T-helper 17 cell (primary cell): ENCODE measurements at regions not wholly inside any gene's neighbourhood (a gene's known extent, or its start where the extent isn't known, plus 50 kb on each side); places are given as distances from the start of the nearest gene placed in this dataset.
A peak's percentile ranks its signal among the peaks of the same experiment; 100 is the strongest.
"Not testable (repeated sequence)": the region's sequence is repeated elsewhere in the genome, so short reads cannot be mapped to it uniquely, and the experiment has no call there.

ENCODE experiments used
- ATAC-seq: fragments of 150-1000 bp; cut with Tn5 transposase; 2 replicates; pipeline ENCODE4 v1.10.0; 2021; ENCODE audit warnings: mild to moderate bottlenecking, moderate library complexity
- DNase-seq, 3 donors: peaks; one replicate each; pipeline versions ENCODE4 v3.0.0 to v3.0.0-alpha.2; 2020 to 2021
- H3K9me3 ChIP-seq: one replicate; pipeline ENCODE4 v1.7.0; 2013; ENCODE audit warnings: low read length, mild to moderate bottlenecking; ENCODE audit not compliant: control insufficient read depth, poor library complexity, severe bottlenecking
- H3K27ac Mint-ChIP-seq: one replicate; pipeline ENCODE4 v1.8.0; 2022; ENCODE audit warnings: mild to moderate bottlenecking, moderate library complexity, mixed read lengths
- H3K27me3 Mint-ChIP-seq: one replicate; pipeline ENCODE4 v1.8.0; 2022; ENCODE audit warnings: mixed read lengths
- H3K36me3 Mint-ChIP-seq: one replicate; pipeline ENCODE4 v1.8.0; 2022; ENCODE audit warnings: low read depth, mixed read lengths
- H3K4me1 Mint-ChIP-seq: one replicate; pipeline ENCODE4 v1.8.0; 2022; ENCODE audit warnings: mild to moderate bottlenecking, mixed read lengths
- H3K4me3 Mint-ChIP-seq: one replicate; pipeline ENCODE4 v1.8.0; 2022; ENCODE audit warnings: mild to moderate bottlenecking, moderate library complexity, mixed read lengths

DNA sequence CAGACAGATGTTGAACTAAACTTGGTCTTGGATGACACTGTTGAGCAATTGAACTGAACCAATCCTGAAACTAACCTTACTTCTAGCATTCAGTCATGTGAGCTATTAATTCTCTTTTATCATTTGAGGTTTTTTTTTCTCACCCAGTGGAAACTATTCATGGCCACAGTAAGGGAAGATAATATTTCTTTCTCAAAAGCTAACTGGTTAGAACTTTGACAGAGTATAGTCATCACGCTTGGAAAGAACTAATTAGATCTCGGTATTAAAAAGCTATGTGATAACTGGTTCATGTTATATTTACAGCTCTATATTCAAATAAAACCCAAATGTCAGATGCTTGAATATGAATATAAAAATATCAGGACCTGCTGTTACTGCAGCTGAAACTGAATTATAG, 89.5 kb downstream of the OTUD1 start:
- no peaks in the 10 kb centered on the region for H3K36me3 Mint-ChIP-seq
- DNase-seq (no peak), ATAC-seq (no peak)
- peaks cover 42% of the 10 kb centered on the region for H3K27me3 Mint-ChIP-seq
- no peaks in the 10 kb centered on the region for H3K9me3 ChIP-seq
- no peak overlapping the region for H3K27ac Mint-ChIP-seq
- H3K4me3 Mint-ChIP-seq, result no peak overlapping the region
- peaks cover 5% of the 10 kb centered on the region for H3K4me1 Mint-ChIP-seq

GRCh38 chr10:23529625-23530024, 90.8 kb downstream of the OTUD1 start:
- DNase-seq (no peak), ATAC-seq (no peak)
- H3K27ac Mint-ChIP-seq, result no peak overlapping the region
- H3K27me3 Mint-ChIP-seq, result peaks cover 50% of the 10 kb centered on the region
- H3K4me3 Mint-ChIP-seq, result no peak overlapping the region
- H3K9me3 ChIP-seq, result no peaks in the 10 kb centered on the region
- peaks cover 10% of the 10 kb centered on the region for H3K4me1 Mint-ChIP-seq
- no peaks in the 10 kb centered on the region for H3K36me3 Mint-ChIP-seq

DNA sequence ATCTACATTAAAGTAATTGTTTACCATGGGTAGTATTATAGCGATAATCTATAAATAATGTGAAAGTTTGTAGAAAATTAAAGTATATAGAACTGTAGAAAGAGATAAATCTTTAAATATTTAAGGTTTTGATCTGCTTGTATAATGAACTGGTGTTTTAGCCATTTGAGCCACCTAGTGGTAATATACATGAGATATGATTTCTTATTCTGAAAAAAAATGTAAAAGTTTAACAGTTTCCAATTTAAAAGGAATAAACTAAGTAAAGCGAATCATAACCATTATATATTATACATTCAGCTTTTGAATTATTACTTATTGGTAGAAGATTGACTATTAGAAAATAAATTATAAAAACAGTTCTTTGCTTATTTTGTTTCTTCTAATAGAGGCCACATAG, 91.2 kb downstream of the OTUD1 start:
- no peak for ATAC-seq
- Mint-ChIP-seq H3K27me3 (peaks cover 53% of the 10 kb centered on the region), H3K4me3 (no peak overlapping the region), H3K27ac (no peak overlapping the region), H3K36me3 (no peaks in the 10 kb centered on the region), H3K4me1 (peaks cover 13% of the 10 kb centered on the region)
- no peak for DNase-seq
- H3K9me3 ChIP-seq, result no peaks in the 10 kb centered on the region

GRCh38 chr10:23533212-23533611, 94.3 kb downstream of the OTUD1 start:
- no peaks in the 10 kb centered on the region for H3K9me3 ChIP-seq
- no peak for ATAC-seq
- peaks cover 55% of the 10 kb centered on the region for H3K27me3 Mint-ChIP-seq
- no peak overlapping the region for H3K27ac Mint-ChIP-seq
- no peaks in the 10 kb centered on the region for H3K36me3 Mint-ChIP-seq
- DNase-seq, result no peak
- no peak overlapping the region for H3K4me3 Mint-ChIP-seq
- H3K4me1 Mint-ChIP-seq, result peaks cover 10% of the 10 kb centered on the region

- ATAC-seq (no peak), DNase-seq (no peak)
- peaks cover 10% of the 10 kb centered on the region for H3K4me1 Mint-ChIP-seq
- H3K36me3 Mint-ChIP-seq, result no peaks in the 10 kb centered on the region
- H3K4me3 Mint-ChIP-seq, result no peak overlapping the region
- no peak overlapping the region for H3K27ac Mint-ChIP-seq
- H3K27me3 Mint-ChIP-seq, result peaks cover 46% of the 10 kb centered on the region
- H3K9me3 ChIP-seq, result no peaks in the 10 kb centered on the region
These were observed 95.5 kb downstream of the OTUD1 start for GRCh38 chr10:23534326-23534725.

DNA sequence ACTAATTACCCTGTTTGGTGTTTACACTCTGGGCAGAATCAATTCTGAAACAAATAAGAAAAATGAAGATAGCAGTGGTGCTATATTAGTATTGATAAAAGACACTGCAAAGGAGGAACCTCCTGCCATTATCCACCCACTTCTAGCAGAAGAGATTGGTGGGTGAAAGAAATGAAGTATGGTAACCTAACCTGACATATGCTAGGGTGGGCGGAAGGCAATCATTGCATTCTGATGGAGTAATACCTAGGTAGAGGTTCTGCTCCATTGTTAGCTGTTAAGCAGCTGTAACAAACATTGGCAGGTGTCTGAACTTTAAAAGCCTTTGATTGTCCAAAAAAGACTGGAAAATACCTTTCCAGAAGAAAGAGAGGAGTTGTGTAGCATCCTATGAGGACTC, 95.9 kb downstream of the OTUD1 start:
- Mint-ChIP-seq H3K27ac (no peak overlapping the region), H3K36me3 (no peaks in the 10 kb centered on the region), H3K27me3 (peaks cover 43% of the 10 kb centered on the region), H3K4me1 (peaks cover 14% of the 10 kb centered on the region), H3K4me3 (no peak overlapping the region)
- ATAC-seq, result no peak
- no peaks in the 10 kb centered on the region for H3K9me3 ChIP-seq
- no peak for DNase-seq

GRCh38 chr10:23535381-23535780, 96.5 kb downstream of the OTUD1 start:
- H3K27ac Mint-ChIP-seq, result no peak overlapping the region
- H3K27me3 Mint-ChIP-seq, result peaks cover 43% of the 10 kb centered on the region
- peaks cover 20% of the 10 kb centered on the region for H3K4me1 Mint-ChIP-seq
- no peaks in the 10 kb centered on the region for H3K9me3 ChIP-seq
- no peak for DNase-seq
- ATAC-seq, result no peak
- no peak overlapping the region for H3K4me3 Mint-ChIP-seq
- H3K36me3 Mint-ChIP-seq, result no peaks in the 10 kb centered on the region

GRCh38 chr10:23538968-23539367, 100.1 kb downstream of the OTUD1 start:
- peaks cover 20% of the 10 kb centered on the region for H3K4me1 Mint-ChIP-seq
- H3K27me3 Mint-ChIP-seq, result peaks cover 15% of the 10 kb centered on the region
- no peaks in the 10 kb centered on the region for H3K9me3 ChIP-seq
- no peak for DNase-seq
- H3K4me3 Mint-ChIP-seq, result no peak overlapping the region
- ATAC-seq, result no peak
- peaks cover under 1% of the 10 kb centered on the region for H3K36me3 Mint-ChIP-seq
- no peak overlapping the region for H3K27ac Mint-ChIP-seq

- Mint-ChIP-seq H3K36me3 (peaks cover 3% of the 10 kb centered on the region), H3K27ac (peak overlapping the region; percentile 29), H3K4me1 (peaks cover 15% of the 10 kb centered on the region), H3K4me3 (peak overlapping the region; percentile 72), H3K27me3 (peaks cover 4% of the 10 kb centered on the region)
- no peaks in the 10 kb centered on the region for H3K9me3 ChIP-seq
- DNase-seq, result no peak
- no peak for ATAC-seq
These were observed 101.6 kb downstream of the OTUD1 start for GRCh38 chr10:23540401-23541030.

DNA sequence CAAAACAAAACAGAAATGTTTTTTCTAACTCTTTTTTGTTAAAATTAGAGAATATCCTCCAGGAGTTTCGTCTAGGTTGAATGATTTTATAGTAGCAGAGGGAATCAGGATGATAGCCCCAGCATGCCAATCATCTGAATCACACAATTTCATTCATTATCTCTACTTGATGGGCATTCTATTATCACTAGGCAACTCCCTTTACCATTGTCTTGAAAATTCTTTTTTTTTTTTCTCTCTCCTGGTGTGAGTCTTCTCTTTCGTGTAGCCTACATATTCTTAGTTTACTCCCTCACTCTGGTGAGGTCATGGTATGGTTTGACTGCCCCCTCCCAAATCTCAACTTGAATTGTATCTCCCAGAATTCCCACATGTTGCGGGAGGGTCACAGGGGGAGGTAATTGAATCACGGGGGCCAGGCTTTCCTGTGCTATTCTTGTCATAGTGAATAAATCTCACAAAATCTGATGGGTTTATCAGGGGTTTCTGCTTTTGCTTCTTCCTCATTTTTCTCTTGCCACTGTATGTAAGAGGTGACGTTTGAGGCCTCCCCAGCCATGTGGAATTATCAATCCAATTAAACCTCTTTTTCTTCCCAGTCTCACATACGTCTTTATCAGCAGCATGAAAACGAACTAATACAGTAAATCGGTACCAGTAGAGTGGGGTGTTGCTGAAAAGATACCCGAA, 105.0 kb downstream of the OTUD1 start:
- DNase-seq, result no peak
- H3K4me3 Mint-ChIP-seq, result no peak overlapping the region
- no peak for ATAC-seq
- H3K4me1 Mint-ChIP-seq, result peaks cover 15% of the 10 kb centered on the region
- peaks cover 5% of the 10 kb centered on the region for H3K27me3 Mint-ChIP-seq
- no peak overlapping the region for H3K27ac Mint-ChIP-seq
- H3K36me3 Mint-ChIP-seq, result peaks cover 3% of the 10 kb centered on the region
- H3K9me3 ChIP-seq, result no peaks in the 10 kb centered on the region

GRCh38 chr10:23545866-23546265, 107.0 kb downstream of the OTUD1 start:
- not testable (repeated sequence) for DNase-seq, H3K4me1 Mint-ChIP-seq, ATAC-seq, H3K27ac Mint-ChIP-seq, H3K27me3 Mint-ChIP-seq, H3K9me3 ChIP-seq, H3K36me3 Mint-ChIP-seq, H3K4me3 Mint-ChIP-seq

DNA sequence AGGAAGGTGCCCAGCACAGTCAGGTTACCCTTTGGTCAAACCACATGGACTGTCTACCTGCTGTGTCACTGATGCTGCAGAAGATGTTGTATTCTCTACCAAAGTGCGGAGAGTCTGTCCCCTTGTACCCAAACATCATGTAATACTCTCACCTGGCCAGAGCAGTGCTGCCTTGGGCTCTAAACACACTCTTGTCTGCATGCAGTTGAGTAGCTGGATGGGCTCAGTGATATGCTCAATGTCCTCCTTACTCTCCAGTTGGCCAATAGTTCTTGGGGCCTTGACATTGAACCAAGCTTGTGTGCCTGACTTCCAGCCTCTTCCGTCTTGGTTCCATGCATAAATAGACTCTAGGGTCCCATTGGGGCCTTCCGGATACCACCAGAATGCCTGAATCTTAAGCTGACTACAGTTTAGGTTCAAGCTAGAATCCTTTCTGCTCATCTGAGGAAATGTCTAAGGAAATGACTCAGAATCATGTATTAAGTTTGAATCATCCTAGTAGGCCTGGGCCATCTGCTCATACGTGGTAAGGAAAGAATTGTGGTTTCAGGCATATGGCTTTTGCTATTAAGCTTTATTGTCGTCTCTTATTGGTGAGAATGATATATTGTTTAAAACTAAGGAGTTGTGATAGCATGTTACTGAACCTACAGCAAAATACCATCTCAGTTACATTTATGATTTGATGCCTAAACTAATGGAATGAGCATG, 118.0 kb downstream of the OTUD1 start:
- no peaks in the 10 kb centered on the region for H3K9me3 ChIP-seq

DNA sequence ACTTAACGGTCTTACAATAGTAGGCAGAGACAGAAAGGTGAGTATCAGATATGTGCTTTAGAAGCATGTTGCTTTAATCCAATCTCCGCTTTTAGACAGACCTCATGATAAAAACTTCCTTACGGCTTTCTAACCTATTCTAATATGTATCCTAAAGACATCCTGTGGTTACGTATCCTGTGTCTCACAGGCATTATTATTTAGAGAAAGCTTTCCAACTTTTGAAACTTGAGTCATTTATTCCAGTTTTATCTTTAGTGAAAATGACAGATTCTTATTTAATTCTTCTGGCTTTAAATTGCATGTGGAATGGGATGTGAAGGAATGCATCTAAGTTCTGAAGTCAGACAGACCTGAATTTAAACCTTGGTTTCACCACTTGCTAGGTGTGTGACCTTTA, 118.9 kb downstream of the OTUD1 start:
- ATAC-seq (no peak), DNase-seq (no peak)
- no peak overlapping the region for H3K4me3 Mint-ChIP-seq
- H3K36me3 Mint-ChIP-seq, result no peaks in the 10 kb centered on the region
- no peak overlapping the region for H3K27ac Mint-ChIP-seq
- peaks cover 19% of the 10 kb centered on the region for H3K27me3 Mint-ChIP-seq
- no peaks in the 10 kb centered on the region for H3K9me3 ChIP-seq
- no peaks in the 10 kb centered on the region for H3K4me1 Mint-ChIP-seq

More for the DNA sequence above, 118.0 kb downstream of the OTUD1 start:
- no peak for ATAC-seq
- Mint-ChIP-seq H3K27me3 (peaks cover 19% of the 10 kb centered on the region), H3K36me3 (no peaks in the 10 kb centered on the region), H3K4me3 (no peak overlapping the region), H3K4me1 (no peaks in the 10 kb centered on the region), H3K27ac (no peak overlapping the region)
- DNase-seq, result no peak
